H1 (cell line): ENCODE measurements at regions not wholly inside any gene's neighbourhood (a gene's known extent, or its start where the extent isn't known, plus 50 kb on each side); places are given as distances from the start of the nearest gene placed in this dataset.

ENCODE experiments used
- CTCF ChIA-PET: fragments of 300-600 bp; sonication (Branson Sonifier 250); formaldehyde crosslinking; loops from one replicate; lab custom pipeline; 2021; ENCODE audit not compliant: partially characterized antibody; lab: Charles Lee
- POLR2A ChIA-PET: fragments of 300-600 bp; sonication (Branson Sonifier 250); formaldehyde crosslinking; loops from one replicate; lab custom pipeline; 2021; ENCODE audit warnings: inconsistent platforms; ENCODE audit not compliant: partially characterized antibody; lab: Charles Lee
- DNase-seq, 2 experiments: peaks; one replicate each; pipeline versions ENCODE4 v3.0.0 to v3.0.0-alpha.2; 2010 to 2022; ENCODE audit warnings: low spot score in 2 of 2, low read depth in 1 of 2, mixed read lengths in 1 of 2
- FAIRE-seq: peaks from 2 replicates; lab custom pipeline; 2011; peaks lifted over from hg19 to GRCh38; lab: Jason Lieb, UNC
- H2AFZ ChIP-seq: 2 replicates; pipeline ENCODE4 v1.8.1; 2012; ENCODE audit warnings: low read length, inconsistent platforms
- H2AK5ac ChIP-seq: 2 replicates; pipeline ENCODE4 v1.6.1; 2013; ENCODE audit warnings: low read depth, low read length
- H2BK120ac ChIP-seq: replicated peaks from 2 replicates; pipeline ENCODE3; 2013; ENCODE audit warnings: low read depth, low read length, inconsistent platforms
- H2BK12ac ChIP-seq: 2 replicates; pipeline ENCODE4 v1.6.1; 2013; ENCODE audit warnings: low read depth, low read length
- H2BK15ac ChIP-seq: 2 replicates; pipeline ENCODE4 v1.6.1; 2013; ENCODE audit warnings: low read length
- H2BK20ac ChIP-seq: 2 replicates; pipeline ENCODE4 v1.6.1; 2013; ENCODE audit warnings: low read length
- H2BK5ac ChIP-seq: 2 replicates; pipeline ENCODE4 v1.6.1; 2013; ENCODE audit warnings: low read depth, low read length
- H3K14ac ChIP-seq: 2 replicates; pipeline ENCODE4 v1.6.1; 2013; ENCODE audit warnings: inconsistent platforms; ENCODE audit not compliant: insufficient read length
- H3K18ac ChIP-seq: 2 replicates; pipeline ENCODE4 v1.6.1; 2013; ENCODE audit warnings: low read length; ENCODE audit errors: extremely low read depth
- H3K23ac ChIP-seq: 2 replicates; pipeline ENCODE4 v1.6.1; 2013; ENCODE audit warnings: inconsistent platforms; ENCODE audit not compliant: insufficient read length
- H3K23me2 ChIP-seq: 2 replicates; pipeline ENCODE4 v1.6.1; 2013; ENCODE audit warnings: low read depth, low read length
- H3K27ac ChIP-seq: 2 replicates; pipeline ENCODE4 v1.6.1; 2011; ENCODE audit warnings: low read depth, low read length, inconsistent platforms
- H3K27me3 ChIP-seq, 4 experiments: replicated peaks in 1 of 4; 1 replicate in 1 of 4; 2 replicates in 3 of 4; pipeline versions ENCODE4 v1.6.1 to v1.8.1; 2011 to 2013; ENCODE audit warnings: low read length in 3 of 4, mild to moderate bottlenecking in 3 of 4, inconsistent platforms in 2 of 4, mixed read lengths in 2 of 4, moderate library complexity in 1 of 4; ENCODE audit not compliant: control insufficient read depth in 3 of 4, insufficient read depth in 3 of 4; ENCODE audit errors: extremely low read depth in 1 of 4
- H3K36me3 ChIP-seq, 4 experiments: 2 replicates each; pipeline versions ENCODE4 v1.6.1 to v1.8.1; 2011 to 2013; ENCODE audit warnings: mild to moderate bottlenecking in 4 of 4, low read length in 3 of 4, moderate library complexity in 2 of 4, control low read depth in 1 of 4, inconsistent platforms in 1 of 4; ENCODE audit not compliant: insufficient read depth in 4 of 4, control insufficient read depth in 2 of 4
- H3K4ac ChIP-seq: replicated peaks from 2 replicates; pipeline ENCODE3; 2013; ENCODE audit warnings: low read length, low read depth, mixed read lengths, inconsistent platforms; ENCODE audit not compliant: insufficient read length
- H3K4me1 ChIP-seq, 4 experiments: replicated peaks in 1 of 4; 1 replicate in 1 of 4; 2 replicates in 3 of 4; pipeline versions ENCODE4 v1.6.1 to v1.8.1; 2011 to 2013; ENCODE audit warnings: low read length in 3 of 4, inconsistent platforms in 2 of 4, mixed read lengths in 1 of 4; ENCODE audit not compliant: insufficient read depth in 4 of 4, control insufficient read depth in 3 of 4
- H3K4me2 ChIP-seq, 2 experiments: 2 replicates each; pipeline versions ENCODE4 v1.6.1 to v1.8.1; 2011 to 2013; ENCODE audit warnings: low read depth in 2 of 2, low read length in 2 of 2, control low read depth in 1 of 2, inconsistent platforms in 1 of 2, mild to moderate bottlenecking in 1 of 2; ENCODE audit not compliant: insufficient read depth in 1 of 2
- H3K4me3 ChIP-seq, 4 experiments: fragments of 200-600, 300-600 bp in 1 of 4; sonication (generic), shearing (Covaris generic), sonication (Bioruptor Twin) in 1 of 4; 2 replicates each; pipeline versions ENCODE4 v1.5.1 to v1.8.1; 2011 to 2016; ENCODE audit warnings: low read length in 4 of 4, low read depth in 3 of 4, control low read depth in 2 of 4, inconsistent platforms in 2 of 4, mild to moderate bottlenecking in 2 of 4, mixed read lengths in 1 of 4, moderate library complexity in 1 of 4; ENCODE audit not compliant: insufficient read depth in 2 of 4; ENCODE audit errors: extremely low read depth in 1 of 4
- H3K56ac ChIP-seq: replicated peaks from 2 replicates; pipeline ENCODE3; 2013; ENCODE audit warnings: low read depth, mild to moderate bottlenecking, mixed read lengths, low read length, inconsistent platforms; ENCODE audit not compliant: insufficient read length
- H3K79me1 ChIP-seq: 2 replicates; pipeline ENCODE4 v1.6.1; 2013; ENCODE audit warnings: low read depth, low read length, control low read depth
- H3K79me2 ChIP-seq, 2 experiments: 2 replicates each; pipeline versions ENCODE4 v1.6.1 to v1.8.1; 2012 to 2013; ENCODE audit warnings: low read length in 2 of 2, mild to moderate bottlenecking in 2 of 2, inconsistent platforms in 1 of 2; ENCODE audit not compliant: insufficient read depth in 2 of 2, control insufficient read depth in 1 of 2
- H3K9ac ChIP-seq, 4 experiments: replicated peaks in 1 of 4; 1 replicate in 1 of 4; 2 replicates in 3 of 4; pipeline versions ENCODE4 v1.6.1 to v1.8.1; 2011 to 2013; ENCODE audit warnings: low read depth in 3 of 4, low read length in 3 of 4, control low read depth in 2 of 4, mild to moderate bottlenecking in 2 of 4, moderate library complexity in 2 of 4, inconsistent platforms in 1 of 4; ENCODE audit errors: extremely low read depth in 1 of 4
- H3K9me3 ChIP-seq, 2 experiments: 2 replicates each; pipeline versions ENCODE4 v1.6.1 to v1.8.1; 2012 to 2013; ENCODE audit warnings: mild to moderate bottlenecking in 2 of 2, moderate library complexity in 2 of 2, control low read depth in 1 of 2, inconsistent platforms in 1 of 2, low read depth in 1 of 2, low read length in 1 of 2, mixed read lengths in 1 of 2; ENCODE audit not compliant: insufficient read depth in 2 of 2
- H4K20me1 ChIP-seq, 2 experiments: replicated peaks in 1 of 2; 2 replicates each; pipeline versions ENCODE3 to v1.8.1; 2011 to 2013; ENCODE audit warnings: inconsistent platforms in 2 of 2, low read length in 2 of 2, mild to moderate bottlenecking in 1 of 2; ENCODE audit not compliant: insufficient read depth in 2 of 2, control insufficient read depth in 1 of 2
- H4K5ac ChIP-seq: 2 replicates; pipeline ENCODE4 v1.6.1; 2013; ENCODE audit warnings: low read length, low read depth, mixed read lengths, inconsistent platforms; ENCODE audit not compliant: insufficient read length
- H4K8ac ChIP-seq: 2 replicates; pipeline ENCODE4 v1.8.0; 2013; ENCODE audit warnings: mild to moderate bottlenecking, moderate library complexity, low read length, inconsistent platforms; ENCODE audit not compliant: insufficient read depth; ENCODE audit errors: extremely low read depth
- H4K91ac ChIP-seq: replicated peaks from 2 replicates; pipeline ENCODE3; 2013; ENCODE audit warnings: low read length, mixed read lengths, inconsistent platforms; ENCODE audit not compliant: insufficient read length
- GTF2F1 ChIP-seq: IDR thresholded peaks from 2 replicates; pipeline ENCODE4 v1.6.1; 2012; ENCODE audit warnings: low read depth, low read length, improper control_type of control experiment, borderline replicate concordance
- NRF1 ChIP-seq: IDR thresholded peaks from 2 replicates; pipeline ENCODE4 v1.6.1; 2011; ENCODE audit warnings: mild to moderate bottlenecking, low read depth, low read length, improper control_type of control experiment
- POU5F1 ChIP-seq: IDR thresholded peaks from 2 replicates; pipeline ENCODE4 v1.6.1; 2011; ENCODE audit warnings: low read depth, mild to moderate bottlenecking, low read length, moderate library complexity
- RAD21 ChIP-seq, 2 experiments: IDR thresholded peaks in 1 of 2; conservative IDR thresholded peaks in 1 of 2; 2 replicates each; pipeline ENCODE4 v1.6.1; 2011; ENCODE audit warnings: low read depth in 2 of 2, low read length in 2 of 2, improper control_type of control experiment in 1 of 2, inconsistent platforms in 1 of 2, mild to moderate bottlenecking in 1 of 2, moderate library complexity in 1 of 2
- WGBS, 2 experiments: shearing (Covaris generic) in 1 of 2; methylation state at CpG; one replicate each; pipeline versions ENCODE4 v1.1.6 to v1.1.7; 2013 to 2015; ENCODE audit warnings: low lambda C conversion rate in 2 of 2, mixed read lengths in 2 of 2, inconsistent platforms in 1 of 2, low coverage in 1 of 2, missing lambda C conversion rate in 1 of 2; ENCODE audit not compliant: insufficient replicate concordance in 2 of 2, insufficient coverage in 1 of 2, insufficient read length in 1 of 2; ENCODE audit errors: extremely low coverage in 1 of 2, missing lambda C conversion rate in 1 of 2; 5-methylcytosine and 5-hydroxymethylcytosine counted together

- no peak overlapping the region for H2BK5ac ChIP-seq
- H2BK120ac ChIP-seq = no peak overlapping the region
- no peaks in the 10 kb centered on the region for H3K23me2 ChIP-seq
- H3K27me3 ChIP-seq = no peaks in the 10 kb centered on the region
- H3K36me3 ChIP-seq = no peaks in the 10 kb centered on the region
- H3K79me2 ChIP-seq = no peaks in the 10 kb centered on the region
- H2BK15ac ChIP-seq = no peak overlapping the region
- H3K27ac ChIP-seq = no peak overlapping the region
- H3K23ac ChIP-seq = no peak overlapping the region
- H2AFZ ChIP-seq = no peak overlapping the region
- no peaks in the 10 kb centered on the region for H3K79me1 ChIP-seq
- no peak overlapping the region for H3K9ac ChIP-seq
- no peak overlapping the region for H2AK5ac ChIP-seq
- H3K18ac ChIP-seq = no peak overlapping the region
- DNase-seq (no peak), FAIRE-seq (no peak)
- no peak overlapping the region for H3K4me3 ChIP-seq
- H2BK20ac ChIP-seq = no peak overlapping the region
- H3K9me3 ChIP-seq = no peaks in the 10 kb centered on the region
- no peak overlapping the region for H4K91ac ChIP-seq
- ChIA-PET POLR2A (no interaction called here), CTCF (no interaction called here)
- no peak overlapping the region for H3K4me2 ChIP-seq
- no peak overlapping the region for H4K8ac ChIP-seq
- no peaks in the 10 kb centered on the region for H3K4me1 ChIP-seq
- no peak overlapping the region for H3K4ac ChIP-seq
- no peak overlapping the region for H3K56ac ChIP-seq
- no peaks in the 10 kb centered on the region for H4K20me1 ChIP-seq
- no peak overlapping the region for H4K5ac ChIP-seq
- H2BK12ac ChIP-seq = no peak overlapping the region
- 86% methylated on average over 3 of the region's 3 CpGs; no CpG with 5 or more reads in 1 of the 2 experiments for WGBS, 2 experiments
- no peak overlapping the region for H3K14ac ChIP-seq
- no peak for TF ChIP-seq RAD21 (IDR thresholded peaks at IDR 0.05 in 1 of 2, conservative IDR thresholded peaks at IDR 0.05 in 1 of 2; ENCODE audit: low read depth in 2 of 2, low read length in 2 of 2)
- no peak for TF ChIP-seq POU5F1
- TF ChIP-seq NRF1 = no peak
- TF ChIP-seq GTF2F1 = no peak
Measured at GRCh38 chr6:113326781-113327180, 530.4 kb upstream of the MARCKS start.
